PC-3 (cell line): ENCODE measurements at regions not wholly inside any gene's neighbourhood (a gene's known extent, or its start where the extent isn't known, plus 50 kb on each side); places are given as distances from the start of the nearest gene placed in this dataset.

Experiments
- CTCF ChIP-seq: fragments of 300-600 bp; sonication (generic); conservative IDR thresholded peaks from 2 replicates; pipeline ENCODE4 v1.5.1; 2017; ENCODE audit warnings: antibody characterized with exemption, low read depth, mild to moderate bottlenecking, low read length
- EZH2 ChIP-seq: fragments of 300-600 bp; sonication (generic); IDR thresholded peaks from one replicate; pipeline ENCODE4 v1.6.1; 2017; ENCODE audit warnings: antibody characterized with exemption, mild to moderate bottlenecking, low read length; ENCODE audit not compliant: unreplicated experiment

GRCh38 chr5:62980884-62981283 is 402.3 kb downstream of the LRRC70 start:
- TF ChIP-seq CTCF: no peak
- no peak for TF ChIP-seq EZH2
